ENCODE measurements at regions not wholly inside any gene's neighbourhood (a gene's known extent, or its start where the extent isn't known, plus 50 kb on each side); places are given as distances from the start of the nearest gene placed in this dataset.
"Not testable (repeated sequence)": the region's sequence is repeated elsewhere in the genome, so short reads cannot be mapped to it uniquely, and the experiment has no call there.

DNA sequence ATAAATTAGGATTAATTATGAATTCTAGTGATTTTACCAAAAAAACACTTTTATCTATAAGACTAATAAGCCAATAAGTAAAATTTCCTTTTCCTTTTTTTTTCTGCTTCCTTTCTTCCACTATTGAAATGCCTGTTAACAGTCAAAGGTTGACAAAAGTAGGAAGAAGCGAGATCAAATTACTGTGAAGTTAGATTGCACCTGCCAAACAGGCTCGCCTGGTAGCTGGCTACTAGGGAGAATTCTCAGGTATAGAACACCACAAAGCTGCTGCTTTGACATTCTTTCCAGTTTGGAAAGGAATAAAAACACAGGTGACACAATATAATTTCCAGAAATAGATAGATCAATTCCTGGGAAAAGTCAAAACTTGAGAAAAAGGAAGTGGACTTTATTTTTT lies 749.0 kb downstream of the NSUN3 start:
- H3K27me3 Mint-ChIP-seq (ENCODE audit: low read depth in 2 of 2) = no peaks in the 10 kb centered on the region

DNA sequence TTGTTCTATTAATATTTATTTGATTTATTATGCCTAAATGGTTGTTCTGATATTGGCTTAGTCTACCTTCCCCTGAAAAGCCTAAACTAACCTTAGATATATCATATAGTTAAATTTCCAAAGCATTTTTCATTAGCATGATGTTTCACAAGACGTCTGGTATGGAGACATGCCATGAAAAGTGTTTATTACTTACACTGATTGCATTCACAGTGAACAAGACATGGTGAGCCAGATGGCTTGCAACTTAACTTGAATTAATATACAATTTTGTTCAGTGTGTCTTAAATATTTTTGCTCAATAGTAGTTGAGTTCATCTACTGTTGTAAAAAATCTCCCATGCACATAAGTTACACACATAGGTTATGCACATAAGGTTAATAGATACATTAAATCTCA lies 758.4 kb downstream of the NSUN3 start:
- Mint-ChIP-seq H3K36me3 (no peaks in the 10 kb centered on the region), H3K27ac (no peak overlapping the region), H3K4me1 (no peaks in the 10 kb centered on the region), H3K27me3 (ENCODE audit: low read depth in 2 of 2) (no peaks in the 10 kb centered on the region), H3K4me3 (no peak overlapping the region), H3K9me3 (peaks cover 6 to 14% of the 10 kb centered on the region in 2 donors)
- ATAC-seq (no peak), DNase-seq (no peak)
- WGBS (ENCODE audit: insufficient coverage) = no CpG with 5 or more reads among the region's 1 CpG
- no peak overlapping the region for H3K27ac ChIP-seq (ENCODE audit: low read length)
- TF ChIP-seq, protein P1, sequence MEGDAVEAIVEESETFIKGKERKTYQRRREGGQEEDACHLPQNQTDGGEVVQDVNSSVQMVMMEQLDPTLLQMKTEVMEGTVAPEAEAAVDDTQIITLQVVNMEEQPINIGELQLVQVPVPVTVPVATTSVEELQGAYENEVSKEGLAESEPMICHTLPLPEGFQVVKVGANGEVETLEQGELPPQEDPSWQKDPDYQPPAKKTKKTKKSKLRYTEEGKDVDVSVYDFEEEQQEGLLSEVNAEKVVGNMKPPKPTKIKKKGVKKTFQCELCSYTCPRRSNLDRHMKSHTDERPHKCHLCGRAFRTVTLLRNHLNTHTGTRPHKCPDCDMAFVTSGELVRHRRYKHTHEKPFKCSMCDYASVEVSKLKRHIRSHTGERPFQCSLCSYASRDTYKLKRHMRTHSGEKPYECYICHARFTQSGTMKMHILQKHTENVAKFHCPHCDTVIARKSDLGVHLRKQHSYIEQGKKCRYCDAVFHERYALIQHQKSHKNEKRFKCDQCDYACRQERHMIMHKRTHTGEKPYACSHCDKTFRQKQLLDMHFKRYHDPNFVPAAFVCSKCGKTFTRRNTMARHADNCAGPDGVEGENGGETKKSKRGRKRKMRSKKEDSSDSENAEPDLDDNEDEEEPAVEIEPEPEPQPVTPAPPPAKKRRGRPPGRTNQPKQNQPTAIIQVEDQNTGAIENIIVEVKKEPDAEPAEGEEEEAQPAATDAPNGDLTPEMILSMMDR (IDR thresholded peaks at IDR 0.05) = no peak
- H3K36me3 ChIP-seq (ENCODE audit: control insufficient read depth, insufficient read depth, low read length) = no peaks in the 10 kb centered on the region
- H3K4me3 ChIP-seq (ENCODE audit: low read length) = no peak overlapping the region
- no peaks in the 10 kb centered on the region for H3K4me1 ChIP-seq (ENCODE audit: control insufficient read depth, insufficient read depth, low read length)
- H3K27me3 ChIP-seq (ENCODE audit: control insufficient read depth, insufficient read depth, low read length) = no peaks in the 10 kb centered on the region
- H3K9me3 ChIP-seq (ENCODE audit: control insufficient read depth, insufficient read depth, low read length) = peaks cover 2% of the 10 kb centered on the region
- intact Hi-C loops (cut with micrococcal nuclease) = no loop called here

More for the DNA sequence above, 749.0 kb downstream of the NSUN3 start:
- Histone ChIP-seq H3K36me3 (ENCODE audit: control insufficient read depth, insufficient read depth, low read length) (no peaks in the 10 kb centered on the region), H3K27me3 (ENCODE audit: control insufficient read depth, insufficient read depth, low read length) (no peaks in the 10 kb centered on the region), H3K9me3 (ENCODE audit: control insufficient read depth, insufficient read depth, low read length) (no peaks in the 10 kb centered on the region), H3K4me3 (ENCODE audit: low read length) (no peak overlapping the region), H3K27ac (ENCODE audit: low read length) (no peak overlapping the region), H3K4me1 (ENCODE audit: control insufficient read depth, insufficient read depth, low read length) (no peaks in the 10 kb centered on the region)
- H3K4me3 Mint-ChIP-seq = no peak overlapping the region
- DNase-seq (no peak), ATAC-seq (no peak)
- no peaks in the 10 kb centered on the region for H3K36me3 Mint-ChIP-seq
- H3K27ac Mint-ChIP-seq = no peak overlapping the region
- intact Hi-C loops (cut with micrococcal nuclease) = no loop called here
- WGBS (ENCODE audit: insufficient coverage) = 76% methylated on average over 2 of the region's 2 CpGs
- no peaks in the 10 kb centered on the region for H3K4me1 Mint-ChIP-seq
- peaks cover 17 to 21% of the 10 kb centered on the region in 2 donors for H3K9me3 Mint-ChIP-seq
- TF ChIP-seq, protein P1 (IDR thresholded peaks at IDR 0.05) = no peak

DNA sequence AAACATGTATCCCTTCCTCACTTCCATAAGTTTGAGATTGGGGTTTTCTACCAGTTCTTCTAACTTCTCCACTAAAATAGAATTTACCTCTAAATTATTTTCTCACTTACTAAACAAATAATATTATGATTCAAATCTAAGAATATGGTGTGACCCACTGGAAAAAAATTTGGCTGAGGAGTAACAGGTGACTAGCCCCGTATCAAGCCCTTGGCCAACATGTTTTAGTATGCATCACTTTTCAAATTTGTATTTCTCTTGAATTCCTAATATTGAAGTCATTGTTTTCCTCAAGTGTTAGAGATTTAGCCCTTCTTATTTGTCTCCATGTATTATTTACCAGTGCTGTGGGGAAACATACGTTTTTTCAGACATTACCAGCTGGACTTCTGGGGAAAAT lies 759.4 kb downstream of the NSUN3 start:
- Histone ChIP-seq H3K36me3 (ENCODE audit: control insufficient read depth, insufficient read depth, low read length) (no peaks in the 10 kb centered on the region), H3K4me3 (ENCODE audit: low read length) (no peak overlapping the region), H3K4me1 (ENCODE audit: control insufficient read depth, insufficient read depth, low read length) (no peaks in the 10 kb centered on the region), H3K9me3 (ENCODE audit: control insufficient read depth, insufficient read depth, low read length) (peaks cover 2% of the 10 kb centered on the region), H3K27ac (ENCODE audit: low read length) (no peak overlapping the region), H3K27me3 (ENCODE audit: control insufficient read depth, insufficient read depth, low read length) (no peaks in the 10 kb centered on the region)
- 75% methylated on average over 1 of the region's 2 CpGs for WGBS (ENCODE audit: insufficient coverage)
- no peak overlapping the region for H3K27ac Mint-ChIP-seq
- peaks cover 6 to 11% of the 10 kb centered on the region in 2 donors for H3K9me3 Mint-ChIP-seq
- TF ChIP-seq, protein P1 (IDR thresholded peaks at IDR 0.05) = no peak
- DNase-seq = no peak
- H3K36me3 Mint-ChIP-seq = no peaks in the 10 kb centered on the region
- intact Hi-C loops (cut with micrococcal nuclease) = no loop called here
- H3K4me1 Mint-ChIP-seq = no peaks in the 10 kb centered on the region
- H3K4me3 Mint-ChIP-seq = no peak overlapping the region
- no peak for ATAC-seq
- H3K27me3 Mint-ChIP-seq (ENCODE audit: low read depth in 2 of 2) = no peaks in the 10 kb centered on the region

DNA sequence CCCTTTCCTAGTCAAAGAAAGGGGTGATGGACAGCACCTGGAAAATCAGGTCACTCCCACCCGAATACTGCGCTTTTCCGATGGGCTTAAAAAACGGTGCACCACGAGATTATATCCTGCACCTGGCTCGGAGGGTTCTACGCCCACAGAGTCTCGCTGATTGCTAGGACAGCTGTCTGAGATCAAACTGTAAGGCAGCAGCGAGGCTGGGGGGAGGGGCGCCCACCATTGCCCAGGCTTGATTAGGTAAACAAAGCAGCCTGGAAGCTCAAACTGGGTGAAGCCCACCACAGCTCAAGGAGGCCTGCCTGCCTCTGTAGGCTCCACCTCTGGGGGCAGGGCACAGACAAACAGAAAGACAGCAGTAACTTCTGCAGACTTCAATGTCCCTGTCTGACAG lies 783.4 kb downstream of the NSUN3 start:
- H3K27me3 Mint-ChIP-seq (ENCODE audit: low read depth in 2 of 2); H3K4me1 ChIP-seq (ENCODE audit: control insufficient read depth, insufficient read depth, low read length); H3K9me3 ChIP-seq (ENCODE audit: control insufficient read depth, insufficient read depth, low read length); intact Hi-C loops (cut with micrococcal nuclease); H3K27ac Mint-ChIP-seq; H3K36me3 ChIP-seq (ENCODE audit: control insufficient read depth, insufficient read depth, low read length); H3K9me3 Mint-ChIP-seq; DNase-seq; H3K4me3 ChIP-seq (ENCODE audit: low read length); H3K27me3 ChIP-seq (ENCODE audit: control insufficient read depth, insufficient read depth, low read length); H3K27ac ChIP-seq (ENCODE audit: low read length); ATAC-seq; H3K36me3 Mint-ChIP-seq; H3K4me3 Mint-ChIP-seq; H3K4me1 Mint-ChIP-seq: not testable (repeated sequence)
- 93% methylated on average over 10 of the region's 10 CpGs for WGBS (ENCODE audit: insufficient coverage)

Measured in natural killer cell (primary cell).